Endothelial cell of umbilical vein (primary cell): ENCODE measurements at regions not wholly inside any gene's neighbourhood (a gene's known extent, or its start where the extent isn't known, plus 50 kb on each side); places are given as distances from the start of the nearest gene placed in this dataset.

Source experiments
- EZH2 ChIP-seq: IDR thresholded peaks from 2 replicates; pipeline ENCODE4 v1.6.1; 2012; ENCODE audit warnings: borderline replicate concordance, low read depth, mild to moderate bottlenecking, moderate library complexity, low read length, inconsistent platforms; ENCODE audit not compliant: severe bottlenecking
- MYC ChIP-seq: IDR thresholded peaks from one replicate; pipeline ENCODE4 v1.6.1; 2011; ENCODE audit warnings: mild to moderate bottlenecking, low read depth, low read length
- POLR2A ChIP-seq: IDR thresholded peaks from 2 replicates; pipeline ENCODE4 v1.6.1; 2012; ENCODE audit warnings: low read depth, mild to moderate bottlenecking, control low read depth, low read length
- POLR2AphosphoS5 ChIP-seq: IDR thresholded peaks from 2 replicates; pipeline ENCODE4 v1.6.1; 2012; ENCODE audit warnings: low read depth, mild to moderate bottlenecking, control low read depth, low read length, moderate library complexity; ENCODE audit not compliant: insufficient read depth
- TF ChIP-seq, protein P1 (sequence below), 2 donors: IDR thresholded peaks; 1 replicate in 1 of 2; 2 replicates in 1 of 2; pipeline ENCODE4 v1.5.1; 2011; ENCODE audit warnings: low read length in 2 of 2, mild to moderate bottlenecking in 2 of 2, moderate library complexity in 2 of 2, control low read depth in 1 of 2, inconsistent platforms in 1 of 2, low read depth in 1 of 2; ENCODE audit not compliant: insufficient read depth in 1 of 2; ENCODE audit errors: extremely low read depth in 1 of 2

DNA sequence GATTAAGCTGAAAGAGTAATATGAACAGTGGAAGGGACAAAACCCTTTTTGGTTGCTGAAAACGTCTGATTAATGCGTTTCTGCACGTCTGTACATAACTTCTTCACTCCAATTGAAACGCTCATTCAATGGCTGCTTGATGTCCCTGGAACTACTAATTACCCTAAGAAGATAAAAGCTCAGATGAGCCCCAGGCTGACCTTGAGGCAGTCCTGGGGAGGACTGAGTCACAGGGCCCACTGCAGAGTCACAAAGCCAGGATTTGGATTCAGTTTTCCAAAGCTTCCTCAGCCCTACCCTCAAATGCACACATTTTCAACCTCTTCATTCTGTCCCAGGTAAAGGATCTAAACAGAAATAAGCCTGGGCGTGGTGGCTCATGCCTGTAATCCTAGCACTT, 75.0 kb upstream of the FLT1 start:
- TF ChIP-seq POLR2A (no peak), POLR2AphosphoS5 (no peak), EZH2 (no peak), MYC (no peak)
- TF ChIP-seq, protein P1, sequence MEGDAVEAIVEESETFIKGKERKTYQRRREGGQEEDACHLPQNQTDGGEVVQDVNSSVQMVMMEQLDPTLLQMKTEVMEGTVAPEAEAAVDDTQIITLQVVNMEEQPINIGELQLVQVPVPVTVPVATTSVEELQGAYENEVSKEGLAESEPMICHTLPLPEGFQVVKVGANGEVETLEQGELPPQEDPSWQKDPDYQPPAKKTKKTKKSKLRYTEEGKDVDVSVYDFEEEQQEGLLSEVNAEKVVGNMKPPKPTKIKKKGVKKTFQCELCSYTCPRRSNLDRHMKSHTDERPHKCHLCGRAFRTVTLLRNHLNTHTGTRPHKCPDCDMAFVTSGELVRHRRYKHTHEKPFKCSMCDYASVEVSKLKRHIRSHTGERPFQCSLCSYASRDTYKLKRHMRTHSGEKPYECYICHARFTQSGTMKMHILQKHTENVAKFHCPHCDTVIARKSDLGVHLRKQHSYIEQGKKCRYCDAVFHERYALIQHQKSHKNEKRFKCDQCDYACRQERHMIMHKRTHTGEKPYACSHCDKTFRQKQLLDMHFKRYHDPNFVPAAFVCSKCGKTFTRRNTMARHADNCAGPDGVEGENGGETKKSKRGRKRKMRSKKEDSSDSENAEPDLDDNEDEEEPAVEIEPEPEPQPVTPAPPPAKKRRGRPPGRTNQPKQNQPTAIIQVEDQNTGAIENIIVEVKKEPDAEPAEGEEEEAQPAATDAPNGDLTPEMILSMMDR (IDR thresholded peaks at IDR 0.05; ENCODE audit: extremely low read depth in 1 of 2, insufficient read depth in 1 of 2, low read depth in 1 of 2, low read length in 2 of 2) = no peak
